K562 (cell line): ENCODE measurements at regions not wholly inside any gene's neighbourhood (a gene's known extent, or its start where the extent isn't known, plus 50 kb on each side); places are given as distances from the start of the nearest gene placed in this dataset.

Experiments used
- ATAC-seq: fragments of 200-7000 bp; cut with Tn5 transposase; 3 replicates; pipeline ENCODE4 v1.9.1; 2020; ENCODE audit warnings: moderate library complexity
- BruUV-seq: library from RNA; stranded (reverse); fragments of 400-500 nt; replicated peaks from 2 replicates; lab custom pipeline; 2021; lab: Mats Ljungman, UMichigan
- CTCF ChIA-PET: fragments of 300-600 bp; formaldehyde crosslinking; extraction: SDS; loops from one replicate; lab custom pipeline; 2021; ENCODE audit warnings: low intra/inter-chr PET ratio; lab: Yijun Ruan, JAX
- POLR2A ChIA-PET: fragments of 300-600, 350-650 bp; sonication (Branson Sonifier 250); formaldehyde crosslinking; extraction: SDS; loops from one replicate; lab custom pipeline; 2021; ENCODE audit warnings: antibody characterized with exemption, inconsistent platforms; lab: Yijun Ruan, JAX
- DNase-seq, 4 experiments: peaks; one replicate each; pipeline versions ENCODE4 v3.0.0 to v3.0.0-alpha.2; 2011 to 2018; ENCODE audit warnings: low spot score in 3 of 4, mixed read lengths in 3 of 4; ENCODE audit errors: extremely low read depth in 1 of 4
- FAIRE-seq: peaks from 2 replicates; lab custom pipeline; 2011; peaks lifted over from hg19 to GRCh38; lab: Jason Lieb, UNC
- H2AFZ ChIP-seq: 2 replicates; pipeline ENCODE4 v1.6.0; 2011; ENCODE audit warnings: low read depth, low read length, control low read depth, inconsistent platforms
- H3K27ac ChIP-seq: fragments of 200-600 bp; 3 replicates; pipeline ENCODE4 v1.8.0; 2011; ENCODE audit warnings: low read depth, mild to moderate bottlenecking, control low read depth, inconsistent platforms, low read length, moderate library complexity, mixed read lengths; ENCODE audit errors: extremely low read depth
- H3K27me3 ChIP-seq, 2 experiments: fragments of 300-600 bp in 1 of 2; 2 replicates in 1 of 2; 3 replicates in 1 of 2; pipeline versions ENCODE4 v1.6.0 to v1.8.0; 2011; ENCODE audit warnings: inconsistent platforms in 2 of 2, low read length in 2 of 2, mild to moderate bottlenecking in 1 of 2, mixed read lengths in 1 of 2, moderate library complexity in 1 of 2; ENCODE audit not compliant: control insufficient read depth in 2 of 2, insufficient read depth in 2 of 2
- H3K36me3 ChIP-seq: fragments of 300-600 bp; 3 replicates; pipeline ENCODE4 v1.8.0; 2011; ENCODE audit warnings: mild to moderate bottlenecking, low read length, inconsistent platforms; ENCODE audit not compliant: control insufficient read depth, insufficient read depth
- H3K4me1 ChIP-seq, 2 experiments: fragments of 200-600 bp in 1 of 2; replicated peaks in 1 of 2; 2 replicates in 1 of 2; 3 replicates in 1 of 2; pipeline versions ENCODE4 v1.5.1 to v1.8.0; 2011; ENCODE audit warnings: inconsistent platforms in 2 of 2, low read length in 2 of 2, mild to moderate bottlenecking in 1 of 2, mixed read lengths in 1 of 2, moderate library complexity in 1 of 2; ENCODE audit not compliant: control insufficient read depth in 2 of 2, insufficient read depth in 2 of 2
- H3K4me2 ChIP-seq: 2 replicates; pipeline ENCODE4 v1.6.1; 2011; ENCODE audit warnings: low read length, control low read depth, inconsistent platforms, mixed read lengths; ENCODE audit not compliant: insufficient read depth
- H3K4me3 ChIP-seq: fragments of 200-600 bp; sonication (generic), shearing (Covaris generic); 2 replicates; pipeline ENCODE4 v1.5.1; 2016; ENCODE audit warnings: control low read depth, inconsistent platforms
- H3K79me2 ChIP-seq: fragments of 200-600 bp; 3 replicates; pipeline ENCODE4 v1.8.0; 2011; ENCODE audit warnings: low read length, inconsistent platforms; ENCODE audit not compliant: control insufficient read depth, insufficient read depth
- H3K9ac ChIP-seq, 2 experiments: 2 replicates each; pipeline versions ENCODE4 v1.6.0 to v1.6.1; 2011; ENCODE audit warnings: low read depth in 2 of 2, low read length in 2 of 2, control low read depth in 1 of 2, inconsistent platforms in 1 of 2, mild to moderate bottlenecking in 1 of 2, mixed read lengths in 1 of 2; ENCODE audit not compliant: insufficient read depth in 1 of 2
- H3K9me1 ChIP-seq: one replicate; pipeline ENCODE4 v1.6.0; 2011; ENCODE audit warnings: inconsistent platforms, mild to moderate bottlenecking, low read length, moderate library complexity; ENCODE audit not compliant: control insufficient read depth, insufficient read depth
- H3K9me3 ChIP-seq: replicated peaks from 2 replicates; pipeline ENCODE4 v1.5.1; 2011; ENCODE audit warnings: low read depth, low read length, inconsistent platforms; ENCODE audit not compliant: control insufficient read depth, insufficient read depth
- H4K20me1 ChIP-seq: replicated peaks from 2 replicates; pipeline ENCODE4 v1.6.1; 2011; ENCODE audit warnings: low read length, inconsistent platforms, mixed read lengths; ENCODE audit not compliant: control insufficient read depth, insufficient read depth
- ATF7 ChIP-seq: fragments of 450-650 bp; IDR thresholded peaks from 2 replicates; pipeline ENCODE4 v1.7.1; 2014; ENCODE audit warnings: mild to moderate bottlenecking, moderate library complexity
- BCL6 ChIP-seq: fragments of 250-450 bp; sonication (Bioruptor Pico); IDR thresholded peaks from 2 replicates; pipeline ENCODE4 v1.4.0; 2020
- EHMT2 ChIP-seq: fragments of 450-650 bp; IDR thresholded peaks from 2 replicates; pipeline ENCODE4 v1.6.1; 2018; ENCODE audit warnings: antibody characterized with exemption
- HBP1 ChIP-seq: fragments of 450-650 bp; formaldehyde crosslinking; IDR thresholded peaks from 2 replicates; pipeline ENCODE4 v1.4.0; 2022; ENCODE audit warnings: missing genetic modification characterization
- KAT8 ChIP-seq: fragments of 450-650 bp; IDR thresholded peaks from 2 replicates; pipeline ENCODE4 v1.6.1; 2016; ENCODE audit warnings: low read depth, mild to moderate bottlenecking
- MYC ChIP-seq, 2 experiments: fragments of 250-450 bp in 1 of 2; sonication (Bioruptor Pico) in 1 of 2; IDR thresholded peaks; 2 replicates each; pipeline versions ENCODE4 v1.5.1 to v1.6.1; 2012 to 2021; ENCODE audit warnings: low read depth in 2 of 2, borderline replicate concordance in 1 of 2, improper control_type of control experiment in 1 of 2, low read length in 1 of 2, mild to moderate bottlenecking in 1 of 2, moderate library complexity in 1 of 2
- PCBP2 ChIP-seq: fragments of 200-400 bp; formaldehyde crosslinking; IDR thresholded peaks from 2 replicates; pipeline ENCODE4 v1.6.1; 2018; ENCODE audit warnings: low read length, low read depth, mild to moderate bottlenecking, moderate library complexity; ENCODE audit not compliant: poor library complexity, severe bottlenecking
- POLR2AphosphoS5 ChIP-seq: IDR thresholded peaks from 2 replicates; pipeline ENCODE4 v1.6.1; 2011; ENCODE audit warnings: mild to moderate bottlenecking, low read depth, low read length, moderate library complexity; ENCODE audit not compliant: control insufficient read depth, insufficient read depth
- PYGO2 ChIP-seq: fragments of 450-650 bp; IDR thresholded peaks from 2 replicates; pipeline ENCODE4 v1.6.1; 2016; ENCODE audit warnings: mild to moderate bottlenecking, missing genetic modification characterization, moderate library complexity, missing compliant biosample characterization
- RFX1 ChIP-seq: fragments of 450-650 bp; IDR thresholded peaks from 2 replicates; pipeline ENCODE4 v1.6.1; 2016; ENCODE audit warnings: mild to moderate bottlenecking, moderate library complexity
- ZBTB9 ChIP-seq: fragments of 450-650 bp; formaldehyde crosslinking; IDR thresholded peaks from 2 replicates; pipeline ENCODE4 v1.4.0; 2020; ENCODE audit warnings: mild to moderate bottlenecking, moderate library complexity
- ZNF778 ChIP-seq: fragments of 450-650 bp; formaldehyde crosslinking; IDR thresholded peaks from 2 replicates; pipeline ENCODE4 v1.4.0; 2020; ENCODE audit warnings: mild to moderate bottlenecking, moderate library complexity
- ZNF780A ChIP-seq: fragments of 250-450 bp; sonication (Bioruptor Pico); IDR thresholded peaks from 2 replicates; pipeline ENCODE4 v1.5.0; 2021; ENCODE audit warnings: mild to moderate bottlenecking
- WGBS: fragments of 100-300 bp; shearing (Covaris generic); methylation state at CpG from one replicate; pipeline ENCODE4 v1.1.6; 2016; ENCODE audit warnings: low coverage, mixed read lengths; ENCODE audit not compliant: insufficient coverage; ENCODE audit errors: missing lambda C conversion rate; 5-methylcytosine and 5-hydroxymethylcytosine counted together
- in situ Hi-C: fragments of 300-500 bp; cut with MboI; formaldehyde crosslinking; loops from 4 replicates; pipeline ENCODE4 v1.15.0; 2018; ENCODE audit warnings: inconsistent platforms, mixed read lengths
- intact Hi-C: fragments of 100-400 bp; cut with micrococcal nuclease; formaldehyde crosslinking; loops from 2 replicates; pipeline ENCODE4 v1.14.2; 2022

- TF ChIP-seq PCBP2: no peak
- TF ChIP-seq ZNF780A (CRISPR knock-in tag): no peak
- TF ChIP-seq ATF7: no peak
- no peak for TF ChIP-seq BCL6
- TF ChIP-seq, all 486 proteins: peak for 5
Measured at GRCh38 chr2:156817430-156817829, 381.3 kb downstream of the GPD2 start (continued).

DNA sequence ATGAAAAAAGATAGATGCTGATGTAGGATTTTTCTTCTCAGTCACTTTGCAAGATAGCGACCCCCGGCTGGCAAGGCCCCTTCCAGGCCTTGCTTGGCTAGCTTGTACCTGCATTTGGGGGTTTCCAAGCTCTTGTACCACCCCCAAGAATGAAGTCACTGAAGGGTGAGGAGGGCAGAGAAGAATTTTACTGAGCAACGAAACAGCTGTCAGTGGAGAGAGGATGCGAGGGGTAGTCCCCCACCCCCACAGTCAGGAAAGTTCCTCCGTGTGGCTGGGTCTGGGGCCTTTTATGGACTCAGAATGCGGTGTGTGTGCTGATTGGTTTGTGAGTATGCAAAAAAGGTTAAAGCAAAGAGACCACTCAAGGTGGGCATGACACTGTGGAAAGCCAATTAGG, 382.0 kb downstream of the GPD2 start:
- POLR2A ChIA-PET: interaction anchor here (0.5 kb wide), 1 partner anchor 439 kb away, joined by 3 read pairs; the partner anchor contains the start of gene GALNT5
- Histone ChIP-seq H3K4me2 (no peak overlapping the region), H3K9me3 (no peaks in the 10 kb centered on the region), H3K9ac (no peak overlapping the region), H2AFZ (no peak overlapping the region; the same call in 1 of the 2 replicates), H3K36me3 (no peaks in the 10 kb centered on the region)
- in situ Hi-C loops: no loop called here
- BruUV-seq: no TSS peak
- TF ChIP-seq EHMT2 (no peak), HBP1 (CRISPR knock-in tag) (no peak), PYGO2 (tag) (no peak), ZBTB9 (CRISPR knock-in tag) (no peak), POLR2AphosphoS5 (no peak), RFX1 (no peak), MYC (IDR thresholded peaks at IDR 0.05; ENCODE audit: low read depth, low read length) (no peak), MYC (CRISPR knock-in tag; IDR thresholded peaks at IDR 0.05; ENCODE audit: borderline replicate concordance, low read depth) (no peak), KAT8 (no peak), ZNF778 (CRISPR knock-in tag) (no peak)
- TF ChIP-seq, all 486 proteins: peak for 0
- CTCF ChIA-PET: no interaction called here
- Histone ChIP-seq H3K27ac (no peak overlapping the region), H3K4me1 (no peaks in the 10 kb centered on the region), H3K79me2 (no peaks in the 10 kb centered on the region), H3K9me1 (no peaks in the 10 kb centered on the region), H3K27me3 (no peaks in the 10 kb centered on the region), H4K20me1 (no peaks in the 10 kb centered on the region), H3K4me3 (no peak overlapping the region)
- ATAC-seq (no peak), FAIRE-seq (no peak), DNase-seq (no peak)
- intact Hi-C loops: no loop called here
- 27% methylated on average over 6 of the region's 6 CpGs for WGBS
